GM18498 (cell line): ENCODE measurements at regions not wholly inside any gene's neighbourhood (a gene's known extent, or its start where the extent isn't known, plus 50 kb on each side); places are given as distances from the start of the nearest gene placed in this dataset.

Experiments
- ATAC-seq: cut with Tn5 transposase; IDR thresholded peaks from one replicate; pipeline ENCODE4 v1.9.1; 2021; ENCODE audit warnings: mild to moderate bottlenecking, moderate library complexity; ENCODE audit not compliant: unreplicated experiment

DNA sequence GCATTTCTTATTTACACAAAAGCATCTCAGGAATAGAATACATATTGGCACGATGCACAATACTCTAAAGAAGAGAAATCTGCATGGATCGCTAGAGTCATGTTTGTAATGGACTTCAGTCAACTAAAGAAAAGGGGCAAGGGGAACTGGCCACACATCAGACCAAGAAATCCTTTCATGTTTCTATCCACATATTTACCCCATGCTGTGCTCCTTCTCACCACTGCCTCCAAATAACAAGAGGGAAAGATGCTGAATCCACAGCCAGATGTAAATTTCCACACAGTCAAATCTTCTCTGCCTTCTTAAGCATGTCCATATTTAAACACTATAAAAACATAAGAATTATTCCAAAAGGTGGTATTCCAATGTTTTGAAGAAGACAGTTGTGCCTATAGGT lies 67.6 kb downstream of the COX18 start:
- no peak for ATAC-seq

DNA sequence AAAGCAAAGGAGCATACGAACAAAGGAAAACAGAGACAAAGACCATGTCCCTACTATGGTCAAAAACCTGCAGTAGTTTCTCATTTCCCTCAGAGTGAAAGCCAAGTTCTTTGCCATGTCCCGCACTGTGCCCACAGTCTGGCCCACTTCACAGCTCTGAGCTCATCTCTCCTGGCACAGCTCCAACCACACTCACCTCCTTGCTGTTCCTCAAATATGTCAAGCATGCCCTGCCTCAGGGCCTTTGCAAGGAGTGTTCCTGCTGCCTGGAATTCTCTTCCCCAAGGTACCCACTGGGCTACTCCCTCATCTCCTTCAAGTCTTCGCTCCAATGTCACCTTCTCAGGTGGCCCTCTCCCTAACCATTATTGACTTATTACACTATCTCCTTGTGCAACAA lies 72.1 kb downstream of the COX18 start:
- no peak for ATAC-seq

DNA sequence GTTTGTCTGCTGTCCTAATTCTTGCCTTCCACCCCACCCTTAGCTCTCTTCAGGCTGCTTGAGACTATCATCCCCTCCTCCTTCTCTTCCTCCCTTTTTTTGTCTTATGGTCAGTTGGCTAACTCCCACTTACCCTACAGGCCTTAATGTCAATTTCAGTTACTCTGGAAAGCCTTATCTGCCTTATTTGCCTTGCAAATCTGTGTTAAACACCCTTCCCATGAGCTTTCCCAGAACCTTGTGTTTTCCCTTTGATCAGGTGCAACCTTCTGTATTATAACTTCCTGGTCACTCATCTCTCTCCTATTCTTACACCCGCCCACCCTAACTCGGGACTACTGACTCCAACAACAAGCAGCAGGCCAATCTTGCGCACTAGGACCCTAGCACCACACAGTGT lies 74.8 kb downstream of the COX18 start:
- no peak for ATAC-seq

DNA sequence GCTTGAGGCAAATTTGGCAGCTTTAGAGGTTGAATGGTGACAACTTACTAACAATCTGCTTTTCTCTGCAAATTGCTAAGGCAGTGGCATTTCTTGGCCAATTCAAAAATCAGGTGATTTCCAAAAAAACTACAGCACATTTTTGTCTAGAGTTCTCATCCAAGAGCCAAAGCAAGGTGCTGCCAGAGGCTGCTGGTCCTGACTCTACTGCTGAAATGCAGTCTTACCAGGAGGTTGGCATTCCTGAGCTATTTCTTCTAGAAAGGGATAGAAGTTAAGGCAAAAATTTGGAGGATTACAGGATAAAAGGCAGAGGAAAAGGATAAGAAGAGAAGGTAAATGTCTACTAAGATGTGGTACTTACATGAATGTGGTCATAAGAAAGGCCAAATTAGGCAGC lies 75.6 kb downstream of the COX18 start:
- ATAC-seq = no peak

DNA sequence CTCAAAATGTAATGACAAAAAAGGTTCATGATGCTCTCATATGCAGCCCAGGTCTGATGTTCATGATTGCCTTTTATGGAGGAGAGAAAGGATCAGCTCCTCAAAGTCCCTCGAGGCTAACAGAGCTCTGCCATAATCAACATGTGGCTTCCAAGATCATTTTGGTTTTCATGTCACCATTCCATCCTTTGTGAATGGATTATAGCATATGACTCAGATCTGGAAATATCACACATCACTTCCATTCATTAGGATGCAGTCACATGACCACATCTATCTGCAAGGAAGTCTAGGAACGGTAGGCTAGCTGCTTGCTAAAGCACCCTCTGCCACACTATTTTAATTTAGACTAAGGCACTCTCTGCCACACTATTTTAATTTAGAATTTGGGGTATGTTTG lies 77.6 kb downstream of the COX18 start:
- ATAC-seq = no peak

DNA sequence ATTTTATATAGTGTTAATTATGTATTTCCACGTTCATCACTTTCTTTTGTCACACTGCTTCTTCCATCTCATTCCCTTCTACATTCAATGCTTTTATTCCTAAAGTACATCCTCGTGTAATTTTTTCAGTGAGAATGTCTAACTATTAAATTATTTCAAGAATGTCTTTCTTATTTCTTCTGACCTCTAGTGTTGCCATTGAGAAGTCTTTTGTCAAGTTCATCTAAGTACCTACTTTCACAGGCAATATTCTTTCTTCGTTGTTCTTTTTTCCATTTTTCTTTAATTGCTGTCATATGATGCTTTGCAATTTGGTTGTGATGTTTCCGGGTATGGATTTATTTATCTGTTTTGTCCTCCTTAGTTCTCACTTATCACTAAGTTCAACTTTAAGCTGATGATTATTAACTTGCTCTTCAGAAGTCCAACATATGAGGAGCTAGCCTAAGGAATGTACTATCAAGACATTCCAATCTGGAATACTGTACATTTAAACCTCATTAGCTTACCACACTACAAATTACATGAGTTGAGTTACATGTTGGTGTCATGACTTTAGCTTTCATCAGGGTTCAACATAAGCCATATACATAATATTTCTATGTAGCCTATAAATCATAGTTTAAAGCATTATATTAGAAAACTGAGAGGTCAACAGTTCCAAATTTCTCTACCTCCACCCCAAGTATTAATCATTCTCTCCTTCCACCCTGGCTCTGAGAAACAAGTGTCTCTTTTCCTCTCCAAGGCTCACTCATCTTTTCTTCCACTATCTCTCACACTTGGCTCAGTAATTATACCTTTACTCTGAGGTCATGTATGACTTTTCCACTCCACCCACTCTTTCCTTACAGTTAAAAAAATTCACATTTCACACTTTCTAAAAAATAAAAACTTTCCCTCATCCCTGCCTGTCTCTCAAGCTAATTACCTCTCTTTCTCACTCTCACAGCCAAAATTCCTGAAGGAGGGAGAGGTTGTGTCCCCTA lies 81.5 kb downstream of the COX18 start:
- ATAC-seq = no peak

DNA sequence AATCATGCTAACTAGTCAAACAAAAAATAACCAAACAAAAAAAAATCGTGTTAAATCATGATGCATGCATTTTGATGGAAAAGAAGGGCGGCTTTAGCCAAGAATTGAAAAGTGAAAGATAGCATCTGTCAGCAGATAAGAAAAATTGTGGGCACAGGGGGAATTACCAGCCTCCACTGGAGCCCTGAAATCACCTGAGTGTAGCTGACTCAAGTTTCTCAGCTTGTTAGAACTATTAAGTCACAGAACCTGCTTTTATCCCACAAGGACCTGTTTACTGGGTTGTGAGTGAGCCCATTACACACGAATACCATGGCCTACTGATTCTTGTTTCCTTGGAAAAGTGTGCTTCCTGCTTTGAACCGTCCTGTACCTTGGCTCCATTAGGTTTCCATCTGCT lies 85.2 kb downstream of the COX18 start:
- ATAC-seq = no peak

DNA sequence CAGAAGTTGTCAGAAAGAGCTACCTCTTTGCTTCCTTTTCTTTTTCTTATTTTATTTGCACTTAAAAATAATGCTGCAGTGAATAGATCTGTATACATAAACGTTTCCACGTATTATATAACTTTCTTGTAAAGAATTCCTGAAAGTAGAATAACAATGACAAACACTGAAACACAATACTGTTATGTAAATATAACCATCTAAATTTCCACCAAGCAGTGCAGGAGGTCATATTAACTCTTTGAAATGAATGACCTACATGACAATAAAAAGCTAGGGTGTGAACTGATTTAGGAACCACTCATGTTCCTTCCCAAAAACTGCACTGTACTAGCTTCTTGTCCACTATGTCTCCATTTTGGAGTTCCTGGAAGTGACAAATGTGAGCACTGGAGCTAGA lies 85.8 kb downstream of the COX18 start:
- ATAC-seq = no peak

DNA sequence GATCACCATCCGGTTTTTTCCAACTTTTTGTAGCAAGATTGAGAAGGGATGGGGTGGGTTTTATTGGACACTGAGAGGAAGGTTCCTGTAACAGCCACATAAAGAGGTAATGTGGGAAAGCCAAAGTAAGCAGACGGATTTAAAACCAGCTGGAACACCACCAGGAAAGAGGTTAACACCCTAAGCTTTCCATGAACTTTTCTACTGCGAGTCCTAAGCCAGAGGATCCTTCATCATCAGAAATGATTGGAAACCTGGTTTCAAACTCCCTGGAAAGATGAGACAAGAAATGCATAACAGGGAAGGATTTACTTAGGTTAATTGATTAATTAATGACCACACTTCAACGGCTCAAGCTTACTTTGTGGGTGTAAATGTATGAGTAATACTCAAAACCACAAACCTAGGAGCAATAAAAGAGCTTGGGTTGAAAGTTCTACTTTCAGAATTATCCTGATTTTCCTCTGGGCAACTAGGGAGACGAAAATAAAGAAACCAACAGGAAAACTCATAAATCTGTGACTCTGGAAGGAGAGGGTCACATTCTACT lies 91.5 kb downstream of the COX18 start:
- ATAC-seq = no peak

DNA sequence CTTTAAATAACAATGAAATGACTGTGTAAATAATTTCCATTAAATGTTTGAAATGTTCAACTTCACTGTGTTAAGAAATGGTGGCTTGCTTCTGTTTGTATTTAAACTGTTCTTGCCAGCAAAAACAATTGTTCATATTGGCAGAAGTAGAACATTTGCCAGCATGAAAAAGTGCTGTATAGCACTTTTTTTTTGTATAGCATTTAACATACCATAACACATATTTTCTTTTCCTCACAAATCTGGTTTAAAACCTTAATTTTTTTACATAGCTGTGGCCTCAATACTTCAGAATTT lies 94.1 kb downstream of the COX18 start:
- ATAC-seq = no peak

DNA sequence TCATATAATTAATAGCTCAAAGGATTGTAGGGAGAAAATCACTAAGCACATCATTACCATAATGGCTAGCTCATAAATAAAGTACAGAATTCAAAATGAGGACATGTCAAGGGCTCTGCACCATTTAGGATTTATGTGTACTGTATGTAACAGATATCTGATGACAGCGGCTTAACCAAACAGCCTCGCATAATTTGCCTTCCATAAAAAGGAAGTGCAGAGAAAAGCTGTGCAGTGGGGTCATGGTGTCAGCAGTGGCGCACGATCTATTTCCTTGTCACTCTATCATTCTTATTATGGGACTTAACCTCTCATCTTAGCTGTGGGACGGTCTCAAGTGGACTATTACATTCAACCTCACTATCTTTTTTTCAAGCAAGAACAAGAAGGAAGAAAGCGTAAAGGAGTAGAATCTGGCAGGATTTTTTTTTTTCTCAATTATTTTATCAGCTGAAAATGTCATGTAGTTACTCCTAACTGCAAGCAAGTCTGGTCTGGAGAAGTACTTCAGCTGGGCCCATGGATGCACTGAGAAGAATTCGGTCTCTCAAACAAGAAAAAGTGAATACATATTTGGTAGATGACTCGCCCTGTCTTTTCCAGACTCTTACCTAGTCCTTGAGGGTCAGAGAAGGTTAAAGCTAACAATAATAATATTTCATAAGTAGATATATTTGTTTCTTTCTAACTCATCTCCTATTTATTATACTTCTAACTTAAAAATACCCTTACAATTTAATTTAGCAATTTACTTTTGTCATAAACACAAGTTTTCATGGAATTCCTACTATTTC lies 94.6 kb downstream of the COX18 start:
- no peak for ATAC-seq

DNA sequence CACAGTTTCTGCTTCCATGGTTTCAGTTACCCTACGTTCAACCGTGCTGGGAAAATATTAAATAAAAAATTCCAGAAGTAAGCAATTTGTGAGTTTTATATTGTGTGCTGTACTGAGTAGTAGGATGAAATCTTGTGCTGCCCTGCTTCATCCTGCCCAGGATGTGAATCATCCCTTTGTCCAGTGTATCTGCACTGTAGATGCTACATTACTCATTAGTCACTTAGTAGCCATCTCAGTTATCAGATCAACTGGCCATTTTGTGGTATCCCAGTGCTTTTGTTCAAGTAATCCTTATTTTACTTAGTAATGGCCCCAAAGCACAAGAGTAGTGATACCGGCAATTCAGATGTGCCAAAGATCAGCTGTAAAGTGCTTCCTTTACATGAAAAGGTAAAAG lies 97.9 kb downstream of the COX18 start:
- ATAC-seq = no peak

DNA sequence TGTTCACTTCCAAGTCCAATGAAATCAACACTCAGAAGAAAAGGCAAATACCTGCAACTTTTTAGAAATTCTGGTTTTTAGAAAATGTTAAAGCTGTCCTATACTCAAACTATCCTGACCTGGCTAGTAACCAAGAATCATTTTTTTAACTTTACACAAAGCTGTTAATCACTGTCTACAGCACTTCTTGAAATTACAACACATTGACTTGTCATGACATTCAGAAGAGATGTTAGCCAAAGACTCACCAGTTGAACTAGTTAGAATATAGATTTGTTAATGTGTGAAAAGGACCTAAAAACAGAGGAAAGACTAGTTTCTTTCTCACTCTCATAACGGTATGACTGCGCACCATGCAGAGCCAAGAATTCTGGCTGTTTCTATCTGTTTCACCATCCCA lies 98.8 kb downstream of the COX18 start:
- ATAC-seq = no peak

DNA sequence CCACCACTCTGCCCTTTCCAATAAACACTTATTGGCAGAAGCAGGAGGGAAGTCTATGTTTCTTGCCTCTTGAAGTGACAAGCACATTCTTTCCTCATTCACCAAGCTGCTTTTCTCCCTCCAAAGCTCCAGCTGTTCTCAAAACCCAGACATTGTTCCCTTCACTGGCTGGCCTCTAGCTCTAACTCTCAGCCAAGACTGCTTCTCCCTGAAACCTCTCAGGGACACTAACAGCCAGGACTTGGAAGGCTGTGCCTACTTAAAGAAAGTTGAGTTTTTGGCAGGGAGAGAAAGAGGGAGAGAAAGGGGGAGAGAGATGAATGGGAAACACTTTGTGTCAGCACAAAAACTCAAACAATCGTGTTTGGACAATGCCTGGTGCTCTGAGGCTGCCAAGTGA lies 99.5 kb downstream of the COX18 start:
- ATAC-seq = no peak

DNA sequence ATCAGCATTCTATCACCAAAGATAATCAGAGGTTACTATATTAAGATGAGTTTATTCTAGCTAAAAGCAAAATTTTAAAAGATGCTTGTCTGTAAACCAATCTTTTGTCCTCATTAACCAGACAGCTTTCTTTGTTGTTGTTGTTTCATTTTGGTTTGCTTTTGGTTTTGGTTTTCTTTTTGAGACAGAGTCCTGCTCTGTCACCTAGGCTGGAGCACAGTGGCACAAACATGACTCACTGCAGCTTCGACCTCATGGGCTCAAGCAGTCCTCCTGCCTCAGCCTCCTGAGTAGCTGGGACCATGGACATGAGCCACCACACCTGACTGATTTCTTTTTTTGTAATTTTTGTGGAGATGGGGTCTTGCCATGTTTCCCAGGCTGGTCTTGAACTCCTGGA lies 102.9 kb downstream of the COX18 start:
- peak; percentile 80 for ATAC-seq

DNA sequence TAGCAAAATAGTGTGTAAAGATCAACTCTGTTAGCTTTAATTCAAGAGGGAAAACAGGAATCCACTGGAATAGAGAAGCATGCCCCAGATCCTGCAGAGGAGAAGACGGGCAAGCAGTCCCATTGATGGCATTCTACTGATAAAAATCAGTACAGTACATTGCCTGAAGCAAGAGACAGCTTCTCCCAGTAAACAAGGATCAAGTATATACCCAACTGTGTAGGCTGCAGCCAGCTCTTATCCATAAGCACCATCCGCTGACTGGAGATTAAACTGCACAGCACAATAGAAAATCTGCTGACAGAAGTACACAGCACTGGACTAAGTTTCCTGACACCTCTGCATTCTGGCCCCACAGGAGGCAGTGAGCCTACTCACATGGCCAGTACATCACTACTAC lies 110.1 kb downstream of the COX18 start:
- ATAC-seq = no peak

DNA sequence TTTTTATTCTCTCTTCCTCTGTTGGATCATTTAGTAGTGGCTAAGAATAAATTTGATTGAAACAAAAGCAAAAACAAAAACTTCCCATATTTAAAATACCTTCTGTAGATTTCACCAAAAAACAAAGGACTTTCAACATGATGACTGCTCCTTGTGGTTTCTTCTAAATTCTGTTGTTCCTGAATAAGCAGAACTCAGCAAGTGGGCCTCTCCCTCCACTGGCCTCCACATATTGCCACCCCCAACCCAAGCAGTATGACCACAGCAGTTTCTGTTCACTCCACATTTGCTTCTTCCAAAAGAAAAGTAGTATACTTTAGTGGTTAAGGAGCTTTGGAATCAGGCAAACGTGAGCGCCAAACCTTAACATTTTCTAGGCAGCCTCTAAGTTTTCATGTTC lies 114.7 kb downstream of the COX18 start:
- ATAC-seq = no peak

DNA sequence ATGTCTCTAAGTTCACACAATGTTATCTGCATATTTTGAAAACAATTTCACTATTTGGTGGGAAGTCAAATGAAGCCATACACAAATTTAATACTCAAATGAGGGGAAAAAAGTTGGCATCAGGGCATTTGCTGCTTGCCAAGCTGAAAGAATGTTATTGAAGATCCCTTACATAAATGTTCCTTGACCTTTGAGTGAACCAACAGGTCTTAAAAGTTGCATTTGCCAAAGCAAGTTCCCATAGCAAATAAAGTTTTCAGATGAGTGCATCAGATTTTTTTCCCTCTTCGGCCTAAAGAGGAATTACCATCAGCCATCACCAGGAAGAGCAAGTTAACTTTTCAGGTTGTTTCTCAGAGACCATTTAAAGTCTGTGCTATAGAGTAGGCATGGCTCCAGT lies 115.9 kb downstream of the COX18 start:
- no peak for ATAC-seq

DNA sequence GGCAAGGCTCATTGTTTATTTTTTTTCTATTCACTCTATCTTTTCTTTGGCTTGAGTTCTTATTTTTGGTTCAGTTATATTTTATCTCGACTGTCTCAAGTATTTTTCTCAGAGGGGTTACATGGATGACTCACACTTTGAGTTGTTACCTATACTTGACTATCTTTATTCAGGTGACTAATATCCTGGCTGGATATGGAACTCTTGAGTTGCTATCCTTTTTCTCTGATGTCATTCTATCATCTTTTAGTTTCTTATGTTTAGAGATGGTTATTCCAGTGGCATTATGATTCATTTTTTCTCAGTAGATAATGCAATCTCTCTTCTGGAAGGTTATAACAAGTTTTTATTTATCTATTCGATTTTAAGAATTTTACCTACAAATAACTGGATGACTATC lies 117.9 kb downstream of the COX18 start:
- ATAC-seq = no peak

DNA sequence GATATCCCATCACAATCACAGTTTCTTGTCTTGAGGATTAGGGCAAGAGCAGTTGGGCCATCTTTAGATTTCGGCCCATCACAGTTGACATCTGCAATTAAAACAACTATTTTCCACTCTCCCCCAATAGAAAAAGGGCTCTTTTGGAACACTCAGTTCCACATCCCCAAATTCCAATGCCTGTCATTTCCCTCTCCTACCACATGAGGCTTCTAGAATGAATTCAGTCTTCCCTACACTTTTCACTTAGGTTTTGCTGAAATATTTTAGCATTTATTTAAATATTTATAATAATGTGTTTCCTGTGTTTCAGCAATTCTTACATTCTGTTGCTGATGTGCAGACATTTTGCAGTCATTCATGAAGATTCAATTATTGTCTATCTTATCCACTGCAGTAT lies 118.4 kb downstream of the COX18 start:
- ATAC-seq = no peak

DNA sequence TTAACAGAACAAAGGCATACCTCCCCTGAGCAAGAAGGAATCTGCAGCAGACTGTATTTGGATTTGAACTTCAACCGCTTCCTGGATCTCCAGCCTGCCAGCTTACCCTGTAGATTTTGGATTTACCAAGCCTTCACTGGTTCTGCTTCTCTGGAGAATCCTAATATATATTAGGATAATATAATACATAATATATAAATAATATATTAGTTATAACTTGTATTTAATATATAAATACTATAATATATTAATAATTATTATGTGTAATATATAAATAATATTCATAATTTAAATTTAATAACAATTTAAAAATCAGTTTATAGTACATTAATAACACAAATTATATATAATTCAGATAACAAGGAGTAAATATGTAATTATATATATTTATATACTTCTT lies 121.4 kb downstream of the COX18 start:
- ATAC-seq = no peak

DNA sequence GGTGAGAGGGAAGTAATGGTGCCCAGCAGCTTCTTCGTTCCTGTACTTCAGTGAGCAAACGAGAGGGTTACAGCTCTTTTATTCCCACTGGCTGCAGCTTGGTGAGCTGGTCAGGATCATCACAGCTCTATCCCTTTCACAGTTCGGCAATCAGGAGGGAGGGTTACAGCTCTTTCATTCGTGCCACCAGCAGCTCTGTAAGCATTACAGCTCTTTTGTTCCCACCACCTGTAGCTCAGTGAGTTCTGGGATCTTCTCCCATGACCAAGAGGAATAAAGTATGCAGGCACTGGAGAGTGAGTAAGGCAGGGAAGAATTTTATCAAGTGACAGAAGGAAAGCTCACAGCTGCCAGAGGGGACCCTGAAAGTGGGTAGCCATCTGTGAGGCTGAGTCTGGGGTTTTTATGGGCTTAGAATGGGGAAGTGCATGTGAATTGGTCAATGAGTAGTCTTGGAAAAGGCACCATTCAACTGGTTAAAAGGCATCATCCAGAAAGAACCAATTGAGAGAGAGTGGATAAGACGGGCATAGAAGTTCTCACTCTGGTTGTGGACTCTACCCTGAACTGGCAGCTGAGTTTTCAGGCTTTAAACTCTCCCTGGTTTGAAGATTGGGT lies 123.7 kb downstream of the COX18 start:
- ATAC-seq = no peak
